Keratinocyte (primary cell): ENCODE measurements at regions not wholly inside any gene's neighbourhood (a gene's known extent, or its start where the extent isn't known, plus 50 kb on each side); places are given as distances from the start of the nearest gene placed in this dataset.

Source experiments
- EZH2 ChIP-seq: IDR thresholded peaks from one replicate; pipeline ENCODE4 v1.6.1; 2012; ENCODE audit warnings: inconsistent platforms, mild to moderate bottlenecking, low read length, moderate library complexity
- TF ChIP-seq, protein P1 (sequence below), 3 experiments: IDR thresholded peaks in 1 of 3; conservative IDR thresholded peaks in 1 of 3; optimal IDR thresholded peaks in 1 of 3; 2 replicates in 2 of 3; 3 replicates in 1 of 3; pipeline versions ENCODE3 to v1.5.1; 2011; ENCODE audit warnings: low read length in 3 of 3, mild to moderate bottlenecking in 3 of 3, moderate library complexity in 2 of 3, control low read depth in 1 of 3, inconsistent platforms in 1 of 3; ENCODE audit not compliant: insufficient read depth in 2 of 3; ENCODE audit errors: extremely low read depth in 1 of 3

DNA sequence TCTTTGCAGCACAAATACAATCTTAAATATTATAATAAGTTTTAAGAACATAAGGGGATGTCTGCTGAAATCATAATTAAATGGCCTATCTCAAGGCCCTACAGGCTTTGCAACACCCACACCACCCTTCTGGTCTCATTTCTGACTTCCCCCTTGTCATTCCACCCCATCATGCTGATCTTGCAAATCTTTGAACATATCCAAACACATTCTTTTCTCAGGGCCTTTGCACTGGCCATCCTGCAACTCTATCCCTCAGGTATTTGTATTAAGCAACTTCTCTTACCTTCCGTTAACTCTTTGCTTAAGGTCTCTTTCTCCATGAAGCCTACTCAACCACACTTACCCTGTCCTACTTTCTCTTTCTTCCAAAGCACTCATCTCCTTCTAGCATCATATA, 51.8 kb upstream of the CCDC150 start:
- TF ChIP-seq, protein P1, sequence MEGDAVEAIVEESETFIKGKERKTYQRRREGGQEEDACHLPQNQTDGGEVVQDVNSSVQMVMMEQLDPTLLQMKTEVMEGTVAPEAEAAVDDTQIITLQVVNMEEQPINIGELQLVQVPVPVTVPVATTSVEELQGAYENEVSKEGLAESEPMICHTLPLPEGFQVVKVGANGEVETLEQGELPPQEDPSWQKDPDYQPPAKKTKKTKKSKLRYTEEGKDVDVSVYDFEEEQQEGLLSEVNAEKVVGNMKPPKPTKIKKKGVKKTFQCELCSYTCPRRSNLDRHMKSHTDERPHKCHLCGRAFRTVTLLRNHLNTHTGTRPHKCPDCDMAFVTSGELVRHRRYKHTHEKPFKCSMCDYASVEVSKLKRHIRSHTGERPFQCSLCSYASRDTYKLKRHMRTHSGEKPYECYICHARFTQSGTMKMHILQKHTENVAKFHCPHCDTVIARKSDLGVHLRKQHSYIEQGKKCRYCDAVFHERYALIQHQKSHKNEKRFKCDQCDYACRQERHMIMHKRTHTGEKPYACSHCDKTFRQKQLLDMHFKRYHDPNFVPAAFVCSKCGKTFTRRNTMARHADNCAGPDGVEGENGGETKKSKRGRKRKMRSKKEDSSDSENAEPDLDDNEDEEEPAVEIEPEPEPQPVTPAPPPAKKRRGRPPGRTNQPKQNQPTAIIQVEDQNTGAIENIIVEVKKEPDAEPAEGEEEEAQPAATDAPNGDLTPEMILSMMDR (optimal IDR thresholded peaks at IDR 0.05 in 1 of 3, IDR thresholded peaks at IDR 0.05 in 1 of 3, conservative IDR thresholded peaks at IDR 0.05 in 1 of 3; ENCODE audit: extremely low read depth in 1 of 3, insufficient read depth in 2 of 3, low read length in 3 of 3): no peak
- TF ChIP-seq EZH2: no peak
